ENCODE measurements at regions not wholly inside any gene's neighbourhood (a gene's known extent, or its start where the extent isn't known, plus 50 kb on each side); places are given as distances from the start of the nearest gene placed in this dataset.

GRCh38 chr18:56034949-56035348 lies 447.0 kb upstream of the TCF4 start:
- no peak overlapping the region for H3K4me3 Mint-ChIP-seq
- no peak overlapping the region for H3K27ac Mint-ChIP-seq
- H3K27me3 Mint-ChIP-seq: no peaks in the 10 kb centered on the region
- peaks cover 13 to 14% of the 10 kb centered on the region in 2 donors for H3K9me3 Mint-ChIP-seq
- peaks cover 0 to 6% of the 10 kb centered on the region in 2 donors for H3K4me1 Mint-ChIP-seq
- no peak for ATAC-seq (replicated peaks)
- peaks cover 2 to 11% of the 10 kb centered on the region in 2 donors for H3K36me3 Mint-ChIP-seq
- no peak for DNase-seq

GRCh38 chr18:56030060-56030459 lies 442.1 kb upstream of the TCF4 start:
- H3K4me1 Mint-ChIP-seq: no peaks in the 10 kb centered on the region
- no peak for ATAC-seq (replicated peaks)

GRCh38 chr18:56028514-56028913 lies 440.5 kb upstream of the TCF4 start:
- Mint-ChIP-seq H3K9me3 (peaks cover 4 to 5% of the 10 kb centered on the region in 2 donors), H3K27ac (no peak overlapping the region), H3K36me3 (peaks cover 0 to 5% of the 10 kb centered on the region in 2 donors), H3K4me3 (no peak overlapping the region), H3K27me3 (no peaks in the 10 kb centered on the region), H3K4me1 (no peaks in the 10 kb centered on the region)
- DNase-seq (no peak), ATAC-seq (replicated peaks) (no peak)

More at GRCh38 chr18:56030060-56030459, 442.1 kb upstream of the TCF4 start:
- H3K27ac Mint-ChIP-seq: no peak overlapping the region
- DNase-seq: no peak
- H3K27me3 Mint-ChIP-seq: no peaks in the 10 kb centered on the region
- peaks cover 11 to 14% of the 10 kb centered on the region in 2 donors for H3K9me3 Mint-ChIP-seq
- no peak overlapping the region for H3K4me3 Mint-ChIP-seq
- peaks cover 2 to 11% of the 10 kb centered on the region in 2 donors for H3K36me3 Mint-ChIP-seq

GRCh38 chr18:56026509-56026908 lies 438.5 kb upstream of the TCF4 start:
- no peaks in the 10 kb centered on the region for H3K9me3 Mint-ChIP-seq
- no peak for ATAC-seq (replicated peaks)
- H3K36me3 Mint-ChIP-seq: no peaks in the 10 kb centered on the region
- H3K27ac Mint-ChIP-seq: no peak overlapping the region
- no peaks in the 10 kb centered on the region for H3K4me1 Mint-ChIP-seq
- DNase-seq: no peak
- no peaks in the 10 kb centered on the region for H3K27me3 Mint-ChIP-seq
- H3K4me3 Mint-ChIP-seq: no peak overlapping the region

- DNase-seq: no peak
- H3K36me3 Mint-ChIP-seq: no peaks in the 10 kb centered on the region
- no peaks in the 10 kb centered on the region for H3K27me3 Mint-ChIP-seq
- peaks cover 7 to 8% of the 10 kb centered on the region in 2 donors for H3K4me1 Mint-ChIP-seq
- H3K27ac Mint-ChIP-seq: no peak overlapping the region
- no peak for ATAC-seq (replicated peaks)
- peaks cover 6 to 9% of the 10 kb centered on the region in 2 donors for H3K9me3 Mint-ChIP-seq
- H3K4me3 Mint-ChIP-seq: no peak overlapping the region
These were observed 433.8 kb upstream of the TCF4 start for GRCh38 chr18:56021809-56022195.

GRCh38 chr18:56021136-56021808 lies 433.3 kb upstream of the TCF4 start:
- no peak for DNase-seq
- H3K27me3 Mint-ChIP-seq: no peaks in the 10 kb centered on the region
- H3K4me1 Mint-ChIP-seq: peaks cover 7 to 8% of the 10 kb centered on the region in 2 donors
- no peak for ATAC-seq (replicated peaks)
- no peak overlapping the region for H3K27ac Mint-ChIP-seq
- peaks cover 6 to 9% of the 10 kb centered on the region in 2 donors for H3K9me3 Mint-ChIP-seq
- no peak overlapping the region for H3K4me3 Mint-ChIP-seq
- H3K36me3 Mint-ChIP-seq: no peaks in the 10 kb centered on the region

- ATAC-seq (replicated peaks) (no peak), DNase-seq (no peak)
- peaks cover 4% of the 10 kb centered on the region in 2 donors for H3K36me3 Mint-ChIP-seq
- H3K4me1 Mint-ChIP-seq: peaks cover 7 to 8% of the 10 kb centered on the region in 2 donors
- H3K27me3 Mint-ChIP-seq: peaks cover 8% of the 10 kb centered on the region in 2 donors
- H3K27ac Mint-ChIP-seq: no peak overlapping the region
- H3K9me3 Mint-ChIP-seq: peaks cover 10 to 12% of the 10 kb centered on the region in 2 donors
- no peak overlapping the region for H3K4me3 Mint-ChIP-seq
These were observed 431.9 kb upstream of the TCF4 start for GRCh38 chr18:56019908-56020307.

- Mint-ChIP-seq H3K9me3 (peaks cover 11 to 14% of the 10 kb centered on the region in 2 donors), H3K4me1 (peaks cover 7 to 8% of the 10 kb centered on the region in 2 donors), H3K36me3 (peaks cover 5% of the 10 kb centered on the region in 2 donors), H3K27me3 (peaks cover 9% of the 10 kb centered on the region in 2 donors), H3K27ac (no peak overlapping the region), H3K4me3 (no peak overlapping the region)
- no peak for ATAC-seq (replicated peaks)
- no peak for DNase-seq
These were observed 431.2 kb upstream of the TCF4 start for GRCh38 chr18:56019156-56019555.

- Mint-ChIP-seq H3K4me3 (no peak overlapping the region), H3K36me3 (peaks cover 0 to 4% of the 10 kb centered on the region in 2 donors), H3K27me3 (no peaks in the 10 kb centered on the region), H3K9me3 (no peaks in the 10 kb centered on the region), H3K27ac (no peak overlapping the region), H3K4me1 (no peaks in the 10 kb centered on the region)
- ATAC-seq (replicated peaks): no peak
- DNase-seq: no peak
These were observed 421.4 kb upstream of the TCF4 start for GRCh38 chr18:56009411-56009810.

- no peaks in the 10 kb centered on the region for H3K9me3 Mint-ChIP-seq
- no peak overlapping the region for H3K4me3 Mint-ChIP-seq
- H3K36me3 Mint-ChIP-seq: no peaks in the 10 kb centered on the region
- DNase-seq (no peak), ATAC-seq (replicated peaks) (no peak)
- H3K27me3 Mint-ChIP-seq: no peaks in the 10 kb centered on the region
- H3K27ac Mint-ChIP-seq: no peak overlapping the region
- H3K4me1 Mint-ChIP-seq: no peaks in the 10 kb centered on the region
These were observed 415.7 kb upstream of the TCF4 start for GRCh38 chr18:56003720-56004088.

- ATAC-seq (replicated peaks): no peak
- Mint-ChIP-seq H3K9me3 (no peaks in the 10 kb centered on the region), H3K4me3 (no peak overlapping the region), H3K4me1 (peaks cover 2% of the 10 kb centered on the region in 2 donors), H3K27me3 (no peaks in the 10 kb centered on the region), H3K36me3 (no peaks in the 10 kb centered on the region), H3K27ac (no peak overlapping the region)
- no peak for DNase-seq
These were observed 415.2 kb upstream of the TCF4 start for GRCh38 chr18:56003009-56003719.

- DNase-seq: no peak
- H3K27me3 Mint-ChIP-seq: no peaks in the 10 kb centered on the region
- ATAC-seq (replicated peaks): peak; percentile 51 to 67
- H3K4me3 Mint-ChIP-seq: no peak overlapping the region
- H3K9me3 Mint-ChIP-seq: no peaks in the 10 kb centered on the region
- H3K4me1 Mint-ChIP-seq: peaks cover 18% of the 10 kb centered on the region in 2 donors
- no peak overlapping the region for H3K27ac Mint-ChIP-seq
- no peaks in the 10 kb centered on the region for H3K36me3 Mint-ChIP-seq
These were observed 413.6 kb upstream of the TCF4 start for GRCh38 chr18:56001576-56001975.

- no peaks in the 10 kb centered on the region for H3K9me3 Mint-ChIP-seq
- no peak overlapping the region for H3K4me3 Mint-ChIP-seq
- no peak for ATAC-seq (replicated peaks)
- no peak for DNase-seq
- no peak overlapping the region for H3K27ac Mint-ChIP-seq
- H3K36me3 Mint-ChIP-seq: no peaks in the 10 kb centered on the region
- no peaks in the 10 kb centered on the region for H3K27me3 Mint-ChIP-seq
- H3K4me1 Mint-ChIP-seq: peaks cover 23 to 27% of the 10 kb centered on the region in 2 donors
These were observed 412.0 kb upstream of the TCF4 start for GRCh38 chr18:56000041-56000440.

GRCh38 chr18:55999641-56000040 lies 411.6 kb upstream of the TCF4 start:
- no peak overlapping the region for H3K27ac Mint-ChIP-seq
- H3K27me3 Mint-ChIP-seq: no peaks in the 10 kb centered on the region
- no peaks in the 10 kb centered on the region for H3K36me3 Mint-ChIP-seq
- no peaks in the 10 kb centered on the region for H3K9me3 Mint-ChIP-seq
- H3K4me3 Mint-ChIP-seq: no peak overlapping the region
- peaks cover 23 to 27% of the 10 kb centered on the region in 2 donors for H3K4me1 Mint-ChIP-seq
- no peak for DNase-seq
- no peak for ATAC-seq (replicated peaks)

GRCh38 chr18:55998801-55999385 lies 410.9 kb upstream of the TCF4 start:
- H3K36me3 Mint-ChIP-seq: no peaks in the 10 kb centered on the region
- H3K4me3 Mint-ChIP-seq: no peak overlapping the region
- H3K27ac Mint-ChIP-seq: no peak overlapping the region
- H3K27me3 Mint-ChIP-seq: no peaks in the 10 kb centered on the region
- peaks cover 23 to 27% of the 10 kb centered on the region in 2 donors for H3K4me1 Mint-ChIP-seq
- H3K9me3 Mint-ChIP-seq: no peaks in the 10 kb centered on the region
- ATAC-seq (replicated peaks): no peak
- no peak for DNase-seq

Data from stimulated activated naive B cell treated with anti-CD40 and anti-IgM and Interleukin-4, amounts not matched to agents 10 μg/mL and 1 μg/mL and 100 μg/mL, for 72 hours (primary cell).